H9 (cell line): ENCODE measurements at regions not wholly inside any gene's neighbourhood (a gene's known extent, or its start where the extent isn't known, plus 50 kb on each side); places are given as distances from the start of the nearest gene placed in this dataset.

Source experiments
- DNase-seq: peaks from one replicate; pipeline ENCODE4 v3.0.0-alpha.2; 2017
- H2AFZ ChIP-seq: one replicate; pipeline ENCODE4 v1.6.1; 2013; ENCODE audit warnings: mild to moderate bottlenecking, low read length, control low read depth, moderate library complexity
- H2AK5ac ChIP-seq: 2 replicates; pipeline ENCODE4 v1.6.1; 2013; ENCODE audit warnings: low read length, control low read depth, mixed read lengths; ENCODE audit not compliant: insufficient read length
- H2BK120ac ChIP-seq: one replicate; pipeline ENCODE4 v1.6.1; 2013; ENCODE audit warnings: low read depth, mild to moderate bottlenecking, low read length, control low read depth, inconsistent platforms; ENCODE audit not compliant: poor library complexity, severe bottlenecking
- H2BK12ac ChIP-seq: 2 replicates; pipeline ENCODE4 v1.6.1; 2013; ENCODE audit warnings: low read length, control low read depth, mixed read lengths, low read depth; ENCODE audit not compliant: insufficient read length
- H2BK15ac ChIP-seq: 2 replicates; pipeline ENCODE4 v1.6.1; 2013; ENCODE audit warnings: low read depth, low read length, control low read depth
- H2BK20ac ChIP-seq: one replicate; pipeline ENCODE4 v1.6.1; 2013; ENCODE audit warnings: low read depth, mild to moderate bottlenecking, low read length, control low read depth, inconsistent platforms; ENCODE audit not compliant: poor library complexity, severe bottlenecking
- H2BK5ac ChIP-seq: 2 replicates; pipeline ENCODE4 v1.6.1; 2013; ENCODE audit warnings: low read length, control low read depth, mixed read lengths; ENCODE audit not compliant: insufficient read length
- H3K14ac ChIP-seq: 2 replicates; pipeline ENCODE4 v1.6.1; 2013; ENCODE audit warnings: low read length, control low read depth; ENCODE audit not compliant: insufficient read depth
- H3K18ac ChIP-seq: 2 replicates; pipeline ENCODE4 v1.6.1; 2013; ENCODE audit warnings: low read depth, mild to moderate bottlenecking, mixed read lengths, low read length, control low read depth; ENCODE audit not compliant: insufficient read length
- H3K23ac ChIP-seq: 2 replicates; pipeline ENCODE4 v1.6.1; 2013; ENCODE audit warnings: low read length, control low read depth, mixed read lengths, low read depth; ENCODE audit not compliant: insufficient read length
- H3K23me2 ChIP-seq: 2 replicates; pipeline ENCODE4 v1.6.1; 2013; ENCODE audit warnings: low read depth, mild to moderate bottlenecking, mixed read lengths, low read length, control low read depth; ENCODE audit not compliant: insufficient read length, poor library complexity, severe bottlenecking
- H3K27ac ChIP-seq: 2 replicates; pipeline ENCODE4 v1.5.1; 2013; ENCODE audit warnings: low read length, control low read depth, mixed read lengths, low read depth; ENCODE audit not compliant: insufficient read length
- H3K27me3 ChIP-seq: 2 replicates; pipeline ENCODE4 v1.6.1; 2013; ENCODE audit warnings: low read length, control low read depth, inconsistent platforms; ENCODE audit not compliant: insufficient read depth
- H3K4ac ChIP-seq: 2 replicates; pipeline ENCODE4 v1.6.1; 2013; ENCODE audit warnings: low read depth, mild to moderate bottlenecking, control low read depth, inconsistent platforms, low read length, moderate library complexity
- H3K4me1 ChIP-seq: 2 replicates; pipeline ENCODE4 v1.6.1; 2013; ENCODE audit warnings: low read length, control low read depth, inconsistent platforms; ENCODE audit not compliant: insufficient read depth
- H3K4me2 ChIP-seq: 2 replicates; pipeline ENCODE4 v1.6.1; 2013; ENCODE audit warnings: low read length, control low read depth, mixed read lengths; ENCODE audit not compliant: insufficient read length, insufficient read depth
- H3K56ac ChIP-seq: 2 replicates; pipeline ENCODE4 v1.6.1; 2013; ENCODE audit warnings: low read depth, mild to moderate bottlenecking, mixed read lengths, low read length, control low read depth; ENCODE audit not compliant: insufficient read length
- H3K79me1 ChIP-seq: 2 replicates; pipeline ENCODE4 v1.6.1; 2013; ENCODE audit warnings: low read depth, mild to moderate bottlenecking, moderate library complexity, low read length, control low read depth, inconsistent platforms; ENCODE audit not compliant: insufficient read depth, poor library complexity, severe bottlenecking
- H3K79me2 ChIP-seq: 2 replicates; pipeline ENCODE4 v1.6.1; 2013; ENCODE audit warnings: low read length, control low read depth, inconsistent platforms; ENCODE audit not compliant: insufficient read depth
- H3K9ac ChIP-seq: 2 replicates; pipeline ENCODE4 v1.6.1; 2013; ENCODE audit warnings: low read length, control low read depth, mixed read lengths; ENCODE audit not compliant: insufficient read length; ENCODE audit errors: extremely low read depth
- H3K9me3 ChIP-seq: one replicate; pipeline ENCODE4 v1.6.1; 2013; ENCODE audit warnings: low read depth, low read length, inconsistent platforms; ENCODE audit not compliant: control insufficient read depth
- H3T11ph ChIP-seq: one replicate; pipeline ENCODE4 v1.6.1; 2013; ENCODE audit warnings: mild to moderate bottlenecking, low read length, control low read depth, inconsistent platforms
- H4K20me1 ChIP-seq: one replicate; pipeline ENCODE4 v1.6.1; 2013; ENCODE audit not compliant: control insufficient read depth, insufficient read length, insufficient read depth
- H4K5ac ChIP-seq: 2 replicates; pipeline ENCODE4 v1.6.1; 2013; ENCODE audit warnings: low read depth, mild to moderate bottlenecking, mixed read lengths, low read length, control low read depth; ENCODE audit not compliant: insufficient read length
- H4K8ac ChIP-seq: replicated peaks from 2 replicates; pipeline ENCODE4 v1.6.1; 2013; ENCODE audit warnings: low read length, control low read depth, mixed read lengths, low read depth; ENCODE audit not compliant: insufficient read length
- H4K91ac ChIP-seq: 2 replicates; pipeline ENCODE4 v1.6.1; 2013; ENCODE audit warnings: low read depth, mild to moderate bottlenecking, moderate library complexity, mixed read lengths, low read length, control low read depth; ENCODE audit not compliant: insufficient read length
- H3K27ac Mint-ChIP-seq, 3 experiments: 2 replicates in 2 of 3; 3 replicates in 1 of 3; pipeline ENCODE4 v1.8.0; 2020 to 2021; ENCODE audit warnings: mixed read lengths in 3 of 3, mild to moderate bottlenecking in 1 of 3, moderate library complexity in 1 of 3
- H3K27me3 Mint-ChIP-seq: 2 replicates; pipeline ENCODE4 v1.8.0; 2021; ENCODE audit warnings: low read depth, mild to moderate bottlenecking, moderate library complexity, mixed read lengths
- H3K36me3 Mint-ChIP-seq, 3 experiments: 2 replicates in 2 of 3; 3 replicates in 1 of 3; pipeline ENCODE4 v1.8.0; 2020 to 2021; ENCODE audit warnings: low read depth in 3 of 3, mixed read lengths in 3 of 3; ENCODE audit not compliant: insufficient read depth in 1 of 3
- H3K4me1 Mint-ChIP-seq, 2 experiments: 2 replicates each; pipeline ENCODE4 v1.8.0; 2020; ENCODE audit warnings: mixed read lengths in 2 of 2
- H3K4me3 Mint-ChIP-seq, 2 experiments: 2 replicates in 1 of 2; 3 replicates in 1 of 2; pipeline ENCODE4 v1.8.0; 2020 to 2021; ENCODE audit warnings: mild to moderate bottlenecking in 2 of 2, mixed read lengths in 2 of 2, moderate library complexity in 1 of 2
- H3K9me3 Mint-ChIP-seq, 2 experiments: 2 replicates in 1 of 2; 3 replicates in 1 of 2; pipeline ENCODE4 v1.8.0; 2020; ENCODE audit warnings: mild to moderate bottlenecking in 2 of 2, mixed read lengths in 2 of 2, moderate library complexity in 1 of 2
- WGBS: extraction: QIAGEN DNeasy Blood & Tissue Kit; methylation state at CpG from one replicate; pipeline ENCODE4 v1.1.7; 2013; ENCODE audit warnings: missing lambda C conversion rate, low lambda C conversion rate, mixed read lengths; ENCODE audit not compliant: insufficient read length; ENCODE audit errors: extremely low coverage; 5-methylcytosine and 5-hydroxymethylcytosine counted together
- TF ChIP-seq, protein P1 (sequence below): fragments of 200-600 bp; sonication (generic); conservative IDR thresholded peaks from 3 replicates; pipeline ENCODE4 v1.8.0; 2021; ENCODE audit warnings: antibody characterized with exemption, mild to moderate bottlenecking

DNA sequence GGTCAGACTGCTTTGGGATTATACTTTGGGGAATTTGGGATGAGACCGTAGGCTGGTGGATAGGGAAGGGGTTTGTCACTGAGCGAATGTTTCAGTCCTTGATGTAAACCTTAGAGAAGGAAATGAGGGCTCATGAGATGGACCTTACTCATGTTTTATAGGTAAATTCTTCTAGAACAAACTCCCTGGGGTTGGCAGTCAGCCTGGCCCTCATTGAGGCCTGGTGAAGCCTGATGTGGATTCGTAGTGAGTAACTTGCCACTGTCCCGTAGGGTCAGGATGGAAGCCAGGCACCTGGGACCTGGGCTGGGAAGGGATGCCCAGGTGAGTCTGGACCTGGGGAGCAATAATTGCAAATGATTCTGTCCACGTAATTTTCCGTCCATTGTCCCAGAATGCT is 258.3 kb downstream of the LPIN1 start:
- Histone ChIP-seq H3K4me2 (no peak overlapping the region), H4K20me1 (no peaks in the 10 kb centered on the region), H3K18ac (no peak overlapping the region), H2BK12ac (no peak overlapping the region), H4K5ac (no peak overlapping the region), H3K9me3 (no peaks in the 10 kb centered on the region), H2BK5ac (no peak overlapping the region), H2AFZ (no peak overlapping the region), H3K23ac (no peak overlapping the region), H3K56ac (no peak overlapping the region), H3K79me1 (no peaks in the 10 kb centered on the region), H3K27me3 (no peaks in the 10 kb centered on the region), H2AK5ac (no peak overlapping the region), H3K23me2 (no peaks in the 10 kb centered on the region), H3K27ac (no peak overlapping the region), H3T11ph (no peak overlapping the region), H3K4ac (no peak overlapping the region), H4K8ac (no peak overlapping the region), H4K91ac (no peak overlapping the region), H3K9ac (no peak overlapping the region), H3K14ac (no peak overlapping the region), H2BK120ac (no peak overlapping the region), H2BK20ac (no peak overlapping the region), H2BK15ac (no peak overlapping the region), H3K79me2 (no peaks in the 10 kb centered on the region), H3K4me1 (no peaks in the 10 kb centered on the region)
- no peak overlapping the region for H3K27ac Mint-ChIP-seq
- no peak overlapping the region for H3K4me3 Mint-ChIP-seq
- no CpG with 5 or more reads among the region's 6 CpGs for WGBS
- TF ChIP-seq, protein P1, sequence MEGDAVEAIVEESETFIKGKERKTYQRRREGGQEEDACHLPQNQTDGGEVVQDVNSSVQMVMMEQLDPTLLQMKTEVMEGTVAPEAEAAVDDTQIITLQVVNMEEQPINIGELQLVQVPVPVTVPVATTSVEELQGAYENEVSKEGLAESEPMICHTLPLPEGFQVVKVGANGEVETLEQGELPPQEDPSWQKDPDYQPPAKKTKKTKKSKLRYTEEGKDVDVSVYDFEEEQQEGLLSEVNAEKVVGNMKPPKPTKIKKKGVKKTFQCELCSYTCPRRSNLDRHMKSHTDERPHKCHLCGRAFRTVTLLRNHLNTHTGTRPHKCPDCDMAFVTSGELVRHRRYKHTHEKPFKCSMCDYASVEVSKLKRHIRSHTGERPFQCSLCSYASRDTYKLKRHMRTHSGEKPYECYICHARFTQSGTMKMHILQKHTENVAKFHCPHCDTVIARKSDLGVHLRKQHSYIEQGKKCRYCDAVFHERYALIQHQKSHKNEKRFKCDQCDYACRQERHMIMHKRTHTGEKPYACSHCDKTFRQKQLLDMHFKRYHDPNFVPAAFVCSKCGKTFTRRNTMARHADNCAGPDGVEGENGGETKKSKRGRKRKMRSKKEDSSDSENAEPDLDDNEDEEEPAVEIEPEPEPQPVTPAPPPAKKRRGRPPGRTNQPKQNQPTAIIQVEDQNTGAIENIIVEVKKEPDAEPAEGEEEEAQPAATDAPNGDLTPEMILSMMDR = no peak
- DNase-seq = no peak
- H3K4me1 Mint-ChIP-seq = peaks cover 17% of the 10 kb centered on the region in 2 experiments
- H3K9me3 Mint-ChIP-seq = peaks cover 0 to 3% of the 10 kb centered on the region in 2 experiments; a peak in 2 of 5 replicates
- no peaks in the 10 kb centered on the region for H3K36me3 Mint-ChIP-seq
- no peaks in the 10 kb centered on the region for H3K27me3 Mint-ChIP-seq
